HG03097 (cell line): ENCODE measurements at regions not wholly inside any gene's neighbourhood (a gene's known extent, or its start where the extent isn't known, plus 50 kb on each side); places are given as distances from the start of the nearest gene placed in this dataset.

ENCODE experiments used
- ATAC-seq: cut with Tn5 transposase; IDR thresholded peaks from one replicate; pipeline ENCODE4 v1.9.1; 2021; ENCODE audit not compliant: unreplicated experiment, low FRiP score

GRCh38 chr7:114755856-114756255, 166.0 kb upstream of the MDFIC start:
- no peak for ATAC-seq

GRCh38 chr7:114758661-114759227, 163.2 kb upstream of the MDFIC start:
- ATAC-seq: no peak

- no peak for ATAC-seq
These were observed 162.4 kb upstream of the MDFIC start for GRCh38 chr7:114759347-114760062.

- ATAC-seq: no peak
These were observed 161.4 kb upstream of the MDFIC start for GRCh38 chr7:114760477-114760876.

GRCh38 chr7:114761973-114762372, 159.9 kb upstream of the MDFIC start:
- no peak for ATAC-seq

GRCh38 chr7:114765331-114766040, 156.4 kb upstream of the MDFIC start:
- ATAC-seq: no peak

- no peak for ATAC-seq
These were observed 155.9 kb upstream of the MDFIC start for GRCh38 chr7:114766041-114766356.

GRCh38 chr7:114777288-114777687, 144.6 kb upstream of the MDFIC start:
- ATAC-seq: no peak

GRCh38 chr7:114783508-114783907, 138.4 kb upstream of the MDFIC start:
- ATAC-seq: no peak

GRCh38 chr7:114784177-114784576, 137.7 kb upstream of the MDFIC start:
- no peak for ATAC-seq

GRCh38 chr7:114784746-114785145, 137.1 kb upstream of the MDFIC start:
- no peak for ATAC-seq

- ATAC-seq: no peak
These were observed 136.4 kb upstream of the MDFIC start for GRCh38 chr7:114785496-114785895.

- no peak for ATAC-seq
These were observed 135.4 kb upstream of the MDFIC start for GRCh38 chr7:114786455-114786854.

GRCh38 chr7:114787556-114787955, 134.3 kb upstream of the MDFIC start:
- ATAC-seq: no peak

- no peak for ATAC-seq
These were observed 133.2 kb upstream of the MDFIC start for GRCh38 chr7:114788706-114789105.

- no peak for ATAC-seq
These were observed 132.7 kb upstream of the MDFIC start for GRCh38 chr7:114789161-114789560.

GRCh38 chr7:114789871-114790311, 132.0 kb upstream of the MDFIC start:
- ATAC-seq: no peak

- no peak for ATAC-seq
These were observed 131.4 kb upstream of the MDFIC start for GRCh38 chr7:114790521-114790920.

GRCh38 chr7:114791771-114792170, 130.1 kb upstream of the MDFIC start:
- no peak for ATAC-seq

GRCh38 chr7:114793155-114793845, 128.6 kb upstream of the MDFIC start:
- no peak for ATAC-seq

- no peak for ATAC-seq
These were observed 126.4 kb upstream of the MDFIC start for GRCh38 chr7:114795475-114795874.
